HG03354 (cell line): ENCODE measurements at regions not wholly inside any gene's neighbourhood (a gene's known extent, or its start where the extent isn't known, plus 50 kb on each side); places are given as distances from the start of the nearest gene placed in this dataset.
"Not testable (repeated sequence)": the region's sequence is repeated elsewhere in the genome, so short reads cannot be mapped to it uniquely, and the experiment has no call there.

Source experiments
- ATAC-seq: cut with Tn5 transposase; IDR thresholded peaks from one replicate; pipeline ENCODE4 v1.9.1; 2021; ENCODE audit warnings: mild to moderate bottlenecking; ENCODE audit not compliant: unreplicated experiment, poor library complexity, severe bottlenecking

GRCh38 chr14:41549821-41550607, 56.7 kb upstream of the LRFN5 start:
- no peak for ATAC-seq

GRCh38 chr14:41549282-41549681, 57.4 kb upstream of the LRFN5 start:
- ATAC-seq = no peak

GRCh38 chr14:41548666-41549065, 58.0 kb upstream of the LRFN5 start:
- ATAC-seq = no peak

GRCh38 chr14:41541333-41541732, 65.3 kb upstream of the LRFN5 start:
- no peak for ATAC-seq

GRCh38 chr14:41532255-41532654, 74.4 kb upstream of the LRFN5 start:
- ATAC-seq = no peak

GRCh38 chr14:41521891-41522290, 84.8 kb upstream of the LRFN5 start:
- no peak for ATAC-seq

GRCh38 chr14:41518030-41518429, 88.6 kb upstream of the LRFN5 start:
- not testable (repeated sequence) for ATAC-seq

- no peak for ATAC-seq
Observed at GRCh38 chr14:41506552-41506951, 100.1 kb upstream of the LRFN5 start.

- no peak for ATAC-seq
Observed at GRCh38 chr14:41505491-41505890, 101.2 kb upstream of the LRFN5 start.

- no peak for ATAC-seq
Observed at GRCh38 chr14:41498959-41499358, 107.7 kb upstream of the LRFN5 start.

GRCh38 chr14:41490323-41490722, 116.4 kb upstream of the LRFN5 start:
- no peak for ATAC-seq

GRCh38 chr14:41489315-41489972, 117.2 kb upstream of the LRFN5 start:
- ATAC-seq = no peak

- no peak for ATAC-seq
Observed at GRCh38 chr14:41488401-41488800, 118.3 kb upstream of the LRFN5 start.

GRCh38 chr14:41482861-41483260, 123.8 kb upstream of the LRFN5 start:
- no peak for ATAC-seq

- no peak for ATAC-seq
Observed at GRCh38 chr14:41476526-41476925, 130.2 kb upstream of the LRFN5 start.

- ATAC-seq = no peak
Observed at GRCh38 chr14:41461380-41461779, 145.3 kb upstream of the LRFN5 start.

GRCh38 chr14:41457393-41457792, 149.3 kb upstream of the LRFN5 start:
- no peak for ATAC-seq

- ATAC-seq = no peak
Observed at GRCh38 chr14:41449066-41449465, 157.6 kb upstream of the LRFN5 start.

- no peak for ATAC-seq
Observed at GRCh38 chr14:41446008-41446407, 160.7 kb upstream of the LRFN5 start.

GRCh38 chr14:41423503-41423902, 183.2 kb upstream of the LRFN5 start:
- ATAC-seq = no peak

- not testable (repeated sequence) for ATAC-seq
Observed at GRCh38 chr14:41421308-41421707, 185.4 kb upstream of the LRFN5 start.
